H1 (cell line): ENCODE measurements at regions not wholly inside any gene's neighbourhood (a gene's known extent, or its start where the extent isn't known, plus 50 kb on each side); places are given as distances from the start of the nearest gene placed in this dataset.

Experiments
- CTCF ChIA-PET: fragments of 300-600 bp; sonication (Branson Sonifier 250); formaldehyde crosslinking; loops from one replicate; lab custom pipeline; 2021; ENCODE audit not compliant: partially characterized antibody; lab: Charles Lee
- POLR2A ChIA-PET: fragments of 300-600 bp; sonication (Branson Sonifier 250); formaldehyde crosslinking; loops from one replicate; lab custom pipeline; 2021; ENCODE audit warnings: inconsistent platforms; ENCODE audit not compliant: partially characterized antibody; lab: Charles Lee
- DNase-seq, 2 experiments: peaks; one replicate each; pipeline versions ENCODE4 v3.0.0 to v3.0.0-alpha.2; 2010 to 2022; ENCODE audit warnings: low spot score in 2 of 2, low read depth in 1 of 2, mixed read lengths in 1 of 2
- FAIRE-seq: peaks from 2 replicates; lab custom pipeline; 2011; peaks lifted over from hg19 to GRCh38; lab: Jason Lieb, UNC
- H2AFZ ChIP-seq: 2 replicates; pipeline ENCODE4 v1.8.1; 2012; ENCODE audit warnings: low read length, inconsistent platforms
- H2AK5ac ChIP-seq: 2 replicates; pipeline ENCODE4 v1.6.1; 2013; ENCODE audit warnings: low read depth, low read length
- H2BK120ac ChIP-seq: replicated peaks from 2 replicates; pipeline ENCODE3; 2013; ENCODE audit warnings: low read depth, low read length, inconsistent platforms
- H2BK12ac ChIP-seq: 2 replicates; pipeline ENCODE4 v1.6.1; 2013; ENCODE audit warnings: low read depth, low read length
- H2BK15ac ChIP-seq: 2 replicates; pipeline ENCODE4 v1.6.1; 2013; ENCODE audit warnings: low read length
- H2BK20ac ChIP-seq: 2 replicates; pipeline ENCODE4 v1.6.1; 2013; ENCODE audit warnings: low read length
- H2BK5ac ChIP-seq: 2 replicates; pipeline ENCODE4 v1.6.1; 2013; ENCODE audit warnings: low read depth, low read length
- H3K14ac ChIP-seq: 2 replicates; pipeline ENCODE4 v1.6.1; 2013; ENCODE audit warnings: inconsistent platforms; ENCODE audit not compliant: insufficient read length
- H3K18ac ChIP-seq: 2 replicates; pipeline ENCODE4 v1.6.1; 2013; ENCODE audit warnings: low read length; ENCODE audit errors: extremely low read depth
- H3K23ac ChIP-seq: 2 replicates; pipeline ENCODE4 v1.6.1; 2013; ENCODE audit warnings: inconsistent platforms; ENCODE audit not compliant: insufficient read length
- H3K23me2 ChIP-seq: 2 replicates; pipeline ENCODE4 v1.6.1; 2013; ENCODE audit warnings: low read depth, low read length
- H3K27ac ChIP-seq: 2 replicates; pipeline ENCODE4 v1.6.1; 2011; ENCODE audit warnings: low read depth, low read length, inconsistent platforms
- H3K27me3 ChIP-seq, 4 experiments: replicated peaks in 1 of 4; 1 replicate in 1 of 4; 2 replicates in 3 of 4; pipeline versions ENCODE4 v1.6.1 to v1.8.1; 2011 to 2013; ENCODE audit warnings: low read length in 3 of 4, mild to moderate bottlenecking in 3 of 4, inconsistent platforms in 2 of 4, mixed read lengths in 2 of 4, moderate library complexity in 1 of 4; ENCODE audit not compliant: control insufficient read depth in 3 of 4, insufficient read depth in 3 of 4; ENCODE audit errors: extremely low read depth in 1 of 4
- H3K36me3 ChIP-seq, 4 experiments: 2 replicates each; pipeline versions ENCODE4 v1.6.1 to v1.8.1; 2011 to 2013; ENCODE audit warnings: mild to moderate bottlenecking in 4 of 4, low read length in 3 of 4, moderate library complexity in 2 of 4, control low read depth in 1 of 4, inconsistent platforms in 1 of 4; ENCODE audit not compliant: insufficient read depth in 4 of 4, control insufficient read depth in 2 of 4
- H3K4ac ChIP-seq: replicated peaks from 2 replicates; pipeline ENCODE3; 2013; ENCODE audit warnings: low read length, low read depth, mixed read lengths, inconsistent platforms; ENCODE audit not compliant: insufficient read length
- H3K4me1 ChIP-seq, 4 experiments: replicated peaks in 1 of 4; 1 replicate in 1 of 4; 2 replicates in 3 of 4; pipeline versions ENCODE4 v1.6.1 to v1.8.1; 2011 to 2013; ENCODE audit warnings: low read length in 3 of 4, inconsistent platforms in 2 of 4, mixed read lengths in 1 of 4; ENCODE audit not compliant: insufficient read depth in 4 of 4, control insufficient read depth in 3 of 4
- H3K4me2 ChIP-seq, 2 experiments: 2 replicates each; pipeline versions ENCODE4 v1.6.1 to v1.8.1; 2011 to 2013; ENCODE audit warnings: low read depth in 2 of 2, low read length in 2 of 2, control low read depth in 1 of 2, inconsistent platforms in 1 of 2, mild to moderate bottlenecking in 1 of 2; ENCODE audit not compliant: insufficient read depth in 1 of 2
- H3K4me3 ChIP-seq, 4 experiments: fragments of 200-600, 300-600 bp in 1 of 4; sonication (generic), shearing (Covaris generic), sonication (Bioruptor Twin) in 1 of 4; 2 replicates each; pipeline versions ENCODE4 v1.5.1 to v1.8.1; 2011 to 2016; ENCODE audit warnings: low read length in 4 of 4, low read depth in 3 of 4, control low read depth in 2 of 4, inconsistent platforms in 2 of 4, mild to moderate bottlenecking in 2 of 4, mixed read lengths in 1 of 4, moderate library complexity in 1 of 4; ENCODE audit not compliant: insufficient read depth in 2 of 4; ENCODE audit errors: extremely low read depth in 1 of 4
- H3K56ac ChIP-seq: replicated peaks from 2 replicates; pipeline ENCODE3; 2013; ENCODE audit warnings: low read depth, mild to moderate bottlenecking, mixed read lengths, low read length, inconsistent platforms; ENCODE audit not compliant: insufficient read length
- H3K79me1 ChIP-seq: 2 replicates; pipeline ENCODE4 v1.6.1; 2013; ENCODE audit warnings: low read depth, low read length, control low read depth
- H3K79me2 ChIP-seq, 2 experiments: 2 replicates each; pipeline versions ENCODE4 v1.6.1 to v1.8.1; 2012 to 2013; ENCODE audit warnings: low read length in 2 of 2, mild to moderate bottlenecking in 2 of 2, inconsistent platforms in 1 of 2; ENCODE audit not compliant: insufficient read depth in 2 of 2, control insufficient read depth in 1 of 2
- H3K9ac ChIP-seq, 4 experiments: replicated peaks in 1 of 4; 1 replicate in 1 of 4; 2 replicates in 3 of 4; pipeline versions ENCODE4 v1.6.1 to v1.8.1; 2011 to 2013; ENCODE audit warnings: low read depth in 3 of 4, low read length in 3 of 4, control low read depth in 2 of 4, mild to moderate bottlenecking in 2 of 4, moderate library complexity in 2 of 4, inconsistent platforms in 1 of 4; ENCODE audit errors: extremely low read depth in 1 of 4
- H3K9me3 ChIP-seq, 2 experiments: 2 replicates each; pipeline versions ENCODE4 v1.6.1 to v1.8.1; 2012 to 2013; ENCODE audit warnings: mild to moderate bottlenecking in 2 of 2, moderate library complexity in 2 of 2, control low read depth in 1 of 2, inconsistent platforms in 1 of 2, low read depth in 1 of 2, low read length in 1 of 2, mixed read lengths in 1 of 2; ENCODE audit not compliant: insufficient read depth in 2 of 2
- H4K20me1 ChIP-seq, 2 experiments: replicated peaks in 1 of 2; 2 replicates each; pipeline versions ENCODE3 to v1.8.1; 2011 to 2013; ENCODE audit warnings: inconsistent platforms in 2 of 2, low read length in 2 of 2, mild to moderate bottlenecking in 1 of 2; ENCODE audit not compliant: insufficient read depth in 2 of 2, control insufficient read depth in 1 of 2
- H4K5ac ChIP-seq: 2 replicates; pipeline ENCODE4 v1.6.1; 2013; ENCODE audit warnings: low read length, low read depth, mixed read lengths, inconsistent platforms; ENCODE audit not compliant: insufficient read length
- H4K8ac ChIP-seq: 2 replicates; pipeline ENCODE4 v1.8.0; 2013; ENCODE audit warnings: mild to moderate bottlenecking, moderate library complexity, low read length, inconsistent platforms; ENCODE audit not compliant: insufficient read depth; ENCODE audit errors: extremely low read depth
- H4K91ac ChIP-seq: replicated peaks from 2 replicates; pipeline ENCODE3; 2013; ENCODE audit warnings: low read length, mixed read lengths, inconsistent platforms; ENCODE audit not compliant: insufficient read length
- ATF2 ChIP-seq: IDR thresholded peaks from 2 replicates; pipeline ENCODE4 v1.6.1; 2012; ENCODE audit warnings: low read length, inconsistent platforms
- ATF3 ChIP-seq: IDR thresholded peaks from 2 replicates; pipeline ENCODE4 v1.6.1; 2011; ENCODE audit warnings: low read depth, mild to moderate bottlenecking, low read length; ENCODE audit not compliant: insufficient read depth
- CREB1 ChIP-seq: IDR thresholded peaks from 2 replicates; pipeline ENCODE4 v1.6.1; 2012; ENCODE audit warnings: inconsistent platforms
- CTCF ChIP-seq, 3 experiments: IDR thresholded peaks; 1 replicate in 2 of 3; 2 replicates in 1 of 3; pipeline versions ENCODE4 v1.5.1 to v1.6.1; 2011; ENCODE audit warnings: low read length in 3 of 3, mild to moderate bottlenecking in 3 of 3, inconsistent platforms in 2 of 3, low read depth in 1 of 3, moderate library complexity in 1 of 3; ENCODE audit not compliant: insufficient read depth in 1 of 3; ENCODE audit errors: control extremely low read depth in 1 of 3
- E2F6 ChIP-seq: IDR thresholded peaks from 2 replicates; pipeline ENCODE4 v1.6.1; 2012; ENCODE audit warnings: inconsistent platforms
- NRF1 ChIP-seq: IDR thresholded peaks from 2 replicates; pipeline ENCODE4 v1.6.1; 2011; ENCODE audit warnings: mild to moderate bottlenecking, low read depth, low read length, improper control_type of control experiment
- TAF7 ChIP-seq: optimal IDR thresholded peaks from 2 replicates; pipeline ENCODE3; 2011; ENCODE audit warnings: low read depth, mild to moderate bottlenecking, inconsistent platforms, low read length, moderate library complexity, borderline replicate concordance
- USF2 ChIP-seq: IDR thresholded peaks from 2 replicates; pipeline ENCODE4 v1.6.1; 2011; ENCODE audit warnings: low read length, improper control_type of control experiment
- WGBS, 2 experiments: shearing (Covaris generic) in 1 of 2; methylation state at CpG; one replicate each; pipeline versions ENCODE4 v1.1.6 to v1.1.7; 2013 to 2015; ENCODE audit warnings: low lambda C conversion rate in 2 of 2, mixed read lengths in 2 of 2, inconsistent platforms in 1 of 2, low coverage in 1 of 2, missing lambda C conversion rate in 1 of 2; ENCODE audit not compliant: insufficient replicate concordance in 2 of 2, insufficient coverage in 1 of 2, insufficient read length in 1 of 2; ENCODE audit errors: extremely low coverage in 1 of 2, missing lambda C conversion rate in 1 of 2; 5-methylcytosine and 5-hydroxymethylcytosine counted together

GRCh38 chr16:54548281-54548680 lies 261.7 kb upstream of the IRX3 start:
- H3K4me2 ChIP-seq = no peak overlapping the region
- 95% methylated on average over 7 of the region's 7 CpGs; no CpG with 5 or more reads in 1 of the 2 experiments for WGBS, 2 experiments
- H3K4me1 ChIP-seq = no peaks in the 10 kb centered on the region
- no peak overlapping the region for H4K8ac ChIP-seq
- no peak overlapping the region for H2AK5ac ChIP-seq
- no peaks in the 10 kb centered on the region for H3K27me3 ChIP-seq
- no peak overlapping the region for H3K27ac ChIP-seq
- H4K20me1 ChIP-seq = no peaks in the 10 kb centered on the region
- no peak overlapping the region for H3K56ac ChIP-seq
- H3K9ac ChIP-seq = no peak overlapping the region
- no peaks in the 10 kb centered on the region for H3K79me2 ChIP-seq
- POLR2A ChIA-PET = no interaction called here
- no peak overlapping the region for H3K14ac ChIP-seq
- H3K4ac ChIP-seq = no peak overlapping the region
- H2BK15ac ChIP-seq = no peak overlapping the region
- H3K23ac ChIP-seq = no peak overlapping the region
- no peak overlapping the region for H3K4me3 ChIP-seq
- no peaks in the 10 kb centered on the region for H3K9me3 ChIP-seq
- FAIRE-seq (no peak), DNase-seq (no peak)
- no peak overlapping the region for H2BK12ac ChIP-seq
- H4K5ac ChIP-seq = no peak overlapping the region
- no peak overlapping the region for H2BK5ac ChIP-seq
- H2AFZ ChIP-seq = no peak overlapping the region
- CTCF ChIA-PET = interaction anchor here (0.9 kb wide), 1 partner anchor 390 kb away, joined by 3 read pairs; no protein-coding TSS in a partner anchor
- H2BK20ac ChIP-seq = no peak overlapping the region
- no peak overlapping the region for H2BK120ac ChIP-seq
- H3K23me2 ChIP-seq = no peaks in the 10 kb centered on the region
- H3K18ac ChIP-seq = no peak overlapping the region
- H3K36me3 ChIP-seq = no peaks in the 10 kb centered on the region
- no peak overlapping the region for H4K91ac ChIP-seq
- no peaks in the 10 kb centered on the region for H3K79me1 ChIP-seq
- TF ChIP-seq ATF3 (no peak), CTCF (IDR thresholded peaks at IDR 0.05; ENCODE audit: control extremely low read depth in 1 of 3, insufficient read depth in 1 of 3, low read depth in 1 of 3, low read length in 3 of 3) (no peak), E2F6 (no peak), ATF2 (no peak), TAF7 (no peak), USF2 (no peak), NRF1 (no peak), CREB1 (no peak)
